Loucy (cell line): ENCODE measurements at regions not wholly inside any gene's neighbourhood (a gene's known extent, or its start where the extent isn't known, plus 50 kb on each side); places are given as distances from the start of the nearest gene placed in this dataset.

Source experiments
- H2AFZ ChIP-seq: fragments of 200-600 bp; sonication (generic); 2 replicates; pipeline ENCODE4 v1.6.0; 2016; ENCODE audit warnings: antibody characterized with exemption, mild to moderate bottlenecking, low read length, moderate library complexity
- H3F3A ChIP-seq: fragments of 200-600 bp; 2 replicates; pipeline ENCODE4 v1.6.0; 2016; ENCODE audit warnings: antibody characterized with exemption, low read depth, mild to moderate bottlenecking
- H3K27me3 ChIP-seq: fragments of 200-600 bp; sonication (generic); 2 replicates; pipeline ENCODE4 v1.6.1; 2014; ENCODE audit warnings: low read length, mild to moderate bottlenecking; ENCODE audit not compliant: insufficient read depth, poor library complexity, severe bottlenecking
- H3K36me3 ChIP-seq: fragments of 200-600 bp; sonication (generic); 2 replicates; pipeline ENCODE4 v1.6.1; 2016; ENCODE audit warnings: low read length; ENCODE audit not compliant: insufficient read depth
- H3K4me1 ChIP-seq: fragments of 200-600 bp; sonication (generic); 2 replicates; pipeline ENCODE4 v1.5.1; 2014; ENCODE audit warnings: low read length, mild to moderate bottlenecking; ENCODE audit not compliant: insufficient read depth, poor library complexity, severe bottlenecking
- H3K4me2 ChIP-seq: fragments of 200-600 bp; sonication (generic); 2 replicates; pipeline ENCODE4 v1.6.0; 2014; ENCODE audit warnings: antibody characterized with exemption, low read length, low read depth, mild to moderate bottlenecking; ENCODE audit not compliant: poor library complexity, severe bottlenecking
- H3K4me3 ChIP-seq: fragments of 200-600 bp; sonication (generic); 2 replicates; pipeline ENCODE4 v1.5.1; 2014; ENCODE audit warnings: low read length, mild to moderate bottlenecking, mixed read lengths; ENCODE audit not compliant: poor library complexity, severe bottlenecking
- H3K79me2 ChIP-seq: fragments of 200-600 bp; sonication (generic); 2 replicates; pipeline ENCODE4 v1.6.1; 2014; ENCODE audit warnings: low read length; ENCODE audit not compliant: insufficient read depth
- H3K9ac ChIP-seq: fragments of 200-600 bp; sonication (generic); 2 replicates; pipeline ENCODE4 v1.6.0; 2014; ENCODE audit warnings: mild to moderate bottlenecking, low read depth, low read length, moderate library complexity; ENCODE audit not compliant: poor library complexity, severe bottlenecking
- H3K9me2 ChIP-seq: fragments of 200-600 bp; sonication (generic); replicated peaks from 2 replicates; pipeline ENCODE4 v1.6.1; 2016; ENCODE audit warnings: low read depth, low read length, mixed read lengths
- H3K9me3 ChIP-seq: fragments of 200-600 bp; sonication (generic); 2 replicates; pipeline ENCODE4 v1.6.1; 2014; ENCODE audit warnings: mild to moderate bottlenecking, antibody characterized with exemption, low read length, low read depth; ENCODE audit not compliant: insufficient read depth
- H4K20me1 ChIP-seq: fragments of 200-600 bp; sonication (generic); 2 replicates; pipeline ENCODE4 v1.6.0; 2014; ENCODE audit warnings: antibody characterized with exemption, low read length, mild to moderate bottlenecking; ENCODE audit not compliant: insufficient read depth, poor library complexity, severe bottlenecking
- EZH2phosphoT487 ChIP-seq: fragments of 200-600 bp; IDR thresholded peaks from 2 replicates; pipeline ENCODE4 v1.6.1; 2018; ENCODE audit warnings: antibody characterized with exemption, mild to moderate bottlenecking, moderate library complexity, borderline replicate concordance
- TF ChIP-seq, protein P1 (sequence below): fragments of 200-600 bp; sonication (generic); conservative IDR thresholded peaks from 2 replicates; pipeline ENCODE4 v1.5.1; 2014; ENCODE audit warnings: mild to moderate bottlenecking, antibody characterized with exemption, low read length

DNA sequence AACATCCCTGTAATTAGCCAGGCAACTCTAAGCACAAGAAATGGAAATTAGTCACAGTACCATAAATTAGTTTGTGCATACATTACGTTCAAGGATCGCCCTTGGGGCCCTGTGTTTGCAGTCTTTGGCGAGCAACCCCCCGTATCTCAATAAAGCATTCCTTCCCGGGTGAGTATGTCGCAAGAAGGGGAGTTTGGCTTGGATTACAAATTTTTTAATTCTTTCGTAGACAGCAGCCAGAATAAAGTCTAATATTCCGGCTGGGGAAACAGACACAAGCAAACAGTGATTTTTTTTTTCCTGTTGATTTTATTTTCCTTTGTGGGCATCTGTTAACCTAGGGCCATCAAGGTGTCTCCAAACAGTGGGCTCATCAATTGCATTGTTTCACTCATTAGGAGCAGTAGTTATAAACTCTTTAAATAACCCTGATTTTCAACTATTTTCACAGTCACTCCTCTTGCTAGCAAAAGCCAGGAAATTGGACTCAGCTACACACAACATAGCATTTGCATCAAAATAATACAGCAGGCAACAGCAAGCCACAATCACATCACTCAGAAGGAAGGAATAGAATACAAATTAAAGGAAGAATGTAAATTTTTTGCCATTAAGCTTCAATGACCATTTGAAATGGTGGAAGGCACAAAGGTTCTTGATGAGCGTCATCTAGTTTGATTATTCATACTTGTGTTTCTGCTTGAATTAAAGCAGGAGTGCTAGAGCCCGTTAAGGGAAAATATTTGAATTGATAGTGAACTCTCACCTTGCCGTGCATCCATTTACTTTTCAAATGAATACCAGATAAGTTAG is 85.3 kb downstream of the LINC00237 start:
- TF ChIP-seq, protein P1, sequence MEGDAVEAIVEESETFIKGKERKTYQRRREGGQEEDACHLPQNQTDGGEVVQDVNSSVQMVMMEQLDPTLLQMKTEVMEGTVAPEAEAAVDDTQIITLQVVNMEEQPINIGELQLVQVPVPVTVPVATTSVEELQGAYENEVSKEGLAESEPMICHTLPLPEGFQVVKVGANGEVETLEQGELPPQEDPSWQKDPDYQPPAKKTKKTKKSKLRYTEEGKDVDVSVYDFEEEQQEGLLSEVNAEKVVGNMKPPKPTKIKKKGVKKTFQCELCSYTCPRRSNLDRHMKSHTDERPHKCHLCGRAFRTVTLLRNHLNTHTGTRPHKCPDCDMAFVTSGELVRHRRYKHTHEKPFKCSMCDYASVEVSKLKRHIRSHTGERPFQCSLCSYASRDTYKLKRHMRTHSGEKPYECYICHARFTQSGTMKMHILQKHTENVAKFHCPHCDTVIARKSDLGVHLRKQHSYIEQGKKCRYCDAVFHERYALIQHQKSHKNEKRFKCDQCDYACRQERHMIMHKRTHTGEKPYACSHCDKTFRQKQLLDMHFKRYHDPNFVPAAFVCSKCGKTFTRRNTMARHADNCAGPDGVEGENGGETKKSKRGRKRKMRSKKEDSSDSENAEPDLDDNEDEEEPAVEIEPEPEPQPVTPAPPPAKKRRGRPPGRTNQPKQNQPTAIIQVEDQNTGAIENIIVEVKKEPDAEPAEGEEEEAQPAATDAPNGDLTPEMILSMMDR = no peak
- no peak for TF ChIP-seq EZH2phosphoT487

DNA sequence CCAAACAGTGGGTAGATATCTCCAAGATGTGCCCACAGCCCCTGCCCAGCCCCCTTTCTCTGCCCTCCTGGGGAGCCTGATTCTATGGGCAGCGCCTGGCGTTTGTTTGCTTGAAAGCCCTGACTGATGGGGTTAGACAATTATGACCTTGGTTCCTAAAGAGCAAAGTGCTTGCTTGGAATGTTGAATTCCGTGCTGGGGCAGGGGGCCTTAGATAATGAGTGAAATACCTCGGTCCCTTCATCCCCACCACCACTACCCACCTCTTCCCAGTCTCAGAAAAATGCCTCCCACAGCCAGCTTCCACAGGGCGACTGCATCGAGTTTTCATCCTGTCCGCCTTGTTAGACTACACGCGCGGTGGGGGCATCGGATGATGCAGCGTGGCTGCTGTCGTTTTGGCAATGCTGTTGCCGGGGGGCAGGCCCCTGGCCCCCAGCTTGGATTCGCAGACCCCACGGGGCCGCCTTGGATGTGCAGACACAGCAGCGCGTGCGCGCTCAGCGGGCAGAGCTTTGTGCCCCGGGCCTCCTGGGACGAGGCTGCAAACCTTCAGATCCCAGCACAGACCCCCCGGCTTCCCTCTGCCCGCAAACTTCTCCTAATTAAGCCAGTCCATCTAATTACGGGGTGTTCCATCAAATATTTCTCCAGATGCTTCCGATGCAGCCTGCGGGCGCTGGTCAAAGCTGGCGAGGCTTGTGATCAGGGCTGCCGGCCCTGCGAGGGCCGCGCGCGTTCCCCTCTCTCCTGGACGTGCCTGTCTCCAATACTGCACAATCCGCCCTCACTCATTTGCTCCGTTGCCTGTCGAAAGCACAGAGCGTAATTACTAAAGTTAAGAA is 86.1 kb downstream of the LINC00237 start:
- Histone ChIP-seq H3K4me2 (no peak overlapping the region), H3K27me3 (no peaks in the 10 kb centered on the region), H3K9ac (no peak overlapping the region), H3K9me3 (no peaks in the 10 kb centered on the region), H3K36me3 (no peaks in the 10 kb centered on the region), H3F3A (no peaks in the 10 kb centered on the region), H3K9me2 (no peaks in the 10 kb centered on the region), H4K20me1 (no peaks in the 10 kb centered on the region), H3K79me2 (no peaks in the 10 kb centered on the region), H3K4me1 (peaks cover 24% of the 10 kb centered on the region), H3K4me3 (no peak overlapping the region), H2AFZ (no peak overlapping the region)
- TF ChIP-seq, protein P1 = no peak
- TF ChIP-seq EZH2phosphoT487 = no peak

More for the DNA sequence above, 85.3 kb downstream of the LINC00237 start:
- H3K27me3 ChIP-seq = no peaks in the 10 kb centered on the region
- no peaks in the 10 kb centered on the region for H3K9me2 ChIP-seq
- no peak overlapping the region for H2AFZ ChIP-seq
- H3K36me3 ChIP-seq = no peaks in the 10 kb centered on the region
- H4K20me1 ChIP-seq = no peaks in the 10 kb centered on the region
- no peak overlapping the region for H3K4me2 ChIP-seq
- H3K9me3 ChIP-seq = no peaks in the 10 kb centered on the region
- H3K4me3 ChIP-seq = no peak overlapping the region
- no peaks in the 10 kb centered on the region for H3K79me2 ChIP-seq
- no peak overlapping the region for H3K9ac ChIP-seq
- no peaks in the 10 kb centered on the region for H3F3A ChIP-seq
- peaks cover 24% of the 10 kb centered on the region for H3K4me1 ChIP-seq

DNA sequence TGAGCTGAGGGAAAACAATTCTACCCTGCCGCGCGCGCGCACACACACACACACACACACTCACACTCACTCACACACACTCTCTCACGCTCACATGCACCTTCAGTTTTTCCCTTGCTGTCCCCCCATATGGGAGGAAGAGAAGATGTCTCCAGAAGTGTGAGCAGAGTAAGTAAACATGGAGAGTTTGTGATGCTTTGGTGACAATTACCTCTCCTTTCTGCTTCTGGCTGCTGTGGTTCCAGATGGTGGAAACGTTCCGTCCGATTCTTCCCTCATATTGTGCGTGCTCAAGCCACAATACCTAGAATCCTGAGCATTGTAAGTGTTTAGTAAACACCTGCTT is 86.7 kb downstream of the LINC00237 start:
- H3K4me3 ChIP-seq = no peak overlapping the region
- H3K9ac ChIP-seq = no peak overlapping the region
- H3K27me3 ChIP-seq = no peaks in the 10 kb centered on the region
- no peaks in the 10 kb centered on the region for H3K36me3 ChIP-seq
- no peak overlapping the region for H3K4me2 ChIP-seq
- no peaks in the 10 kb centered on the region for H3K9me2 ChIP-seq
- TF ChIP-seq EZH2phosphoT487 = no peak
- TF ChIP-seq, protein P1 = no peak
- H4K20me1 ChIP-seq = no peaks in the 10 kb centered on the region
- no peaks in the 10 kb centered on the region for H3F3A ChIP-seq
- no peaks in the 10 kb centered on the region for H3K79me2 ChIP-seq
- H2AFZ ChIP-seq = no peak overlapping the region
- H3K9me3 ChIP-seq = no peaks in the 10 kb centered on the region
- peaks cover 24% of the 10 kb centered on the region for H3K4me1 ChIP-seq
